Stomach (tissue), 8 donors: ENCODE measurements at regions not wholly inside any gene's neighbourhood (a gene's known extent, or its start where the extent isn't known, plus 50 kb on each side); places are given as distances from the start of the nearest gene placed in this dataset.
"Not testable (repeated sequence)": the region's sequence is repeated elsewhere in the genome, so short reads cannot be mapped to it uniquely, and the experiment has no call there.

Experiments
- DNase-seq, 2 donors: peaks; one replicate each; pipeline versions ENCODE4 v3.0.0 to v3.0.0-alpha.2; 2013 to 2019
- H3K27ac ChIP-seq, 5 donors: fragments of 200-600 bp in 4 of 5; sonication (generic) in 4 of 5; one replicate each; pipeline ENCODE4 v1.5.1; 2013 to 2019; ENCODE audit warnings: mild to moderate bottlenecking in 1 of 5, moderate library complexity in 1 of 5
- H3K27me3 ChIP-seq, 3 donors: fragments of 200-600 bp; sonication (generic); one replicate each; pipeline ENCODE4 v1.5.1; 2017 to 2019; ENCODE audit warnings: mixed run types in 1 of 3
- H3K36me3 ChIP-seq, 4 donors: fragments of 200-600 bp; sonication (generic); 1 replicate in 3 of 4; 2 replicates in 1 of 4; pipeline ENCODE4 v1.5.1; 2016 to 2019
- H3K4me1 ChIP-seq, 4 donors: fragments of 200-600 bp; sonication (generic); one replicate each; pipeline ENCODE4 v1.5.1; 2016 to 2019
- H3K4me3 ChIP-seq, 4 donors: fragments of 200-600 bp; sonication (generic) in 3 of 4; one replicate each; pipeline ENCODE4 v1.5.1; 2016 to 2019; ENCODE audit warnings: mild to moderate bottlenecking in 1 of 4
- H3K9me3 ChIP-seq, 4 donors: fragments of 200-600 bp; sonication (generic); one replicate each; pipeline ENCODE4 v1.5.1; 2016 to 2019
- EP300 ChIP-seq: sonication (generic); formaldehyde crosslinking; IDR thresholded peaks from one replicate; pipeline ENCODE4 v1.6.1; 2017; ENCODE audit warnings: antibody characterized with exemption
- POLR2A ChIP-seq, 4 donors: fragments of 450-650 bp; IDR thresholded peaks; one replicate each; pipeline ENCODE4 v1.6.1; 2016; ENCODE audit warnings: antibody characterized with exemption in 4 of 4, control low read depth in 2 of 4, mild to moderate bottlenecking in 1 of 4, moderate library complexity in 1 of 4
- POLR2AphosphoS5 ChIP-seq, 3 donors: sonication (generic); formaldehyde crosslinking; IDR thresholded peaks; one replicate each; pipeline ENCODE4 v1.6.1; 2016; ENCODE audit warnings: antibody characterized with exemption in 3 of 3
- WGBS, 5 donors: extraction: QIAGEN DNeasy Blood & Tissue Kit in 3 of 5; methylation state at CpG; one replicate each; pipeline versions ENCODE4 v1.1.5 to v1.1.7; 2013 to 2018; 5-methylcytosine and 5-hydroxymethylcytosine counted together
- intact Hi-C: fragments of 100-400 bp; cut with DNase I; formaldehyde crosslinking; loops from one replicate; pipeline ENCODE4 v1.15.1; 2023; ENCODE audit warnings: low total_unique reads
- TF ChIP-seq, protein P1 (sequence below), 7 experiments: fragments of 450-650 bp in 4 of 7; fragments of 200-600 bp in 3 of 7; sonication (generic) in 3 of 7; IDR thresholded peaks; one replicate each; pipeline ENCODE4 v1.5.1; 2016 to 2019; ENCODE audit warnings: antibody characterized with exemption in 7 of 7, control low read depth in 2 of 7, mild to moderate bottlenecking in 1 of 7
- donor health status: healthy with polysubstance abuse.
- donor health status: Bipolar disorder and iron deficiency.
- donor health status: healthy.

DNA sequence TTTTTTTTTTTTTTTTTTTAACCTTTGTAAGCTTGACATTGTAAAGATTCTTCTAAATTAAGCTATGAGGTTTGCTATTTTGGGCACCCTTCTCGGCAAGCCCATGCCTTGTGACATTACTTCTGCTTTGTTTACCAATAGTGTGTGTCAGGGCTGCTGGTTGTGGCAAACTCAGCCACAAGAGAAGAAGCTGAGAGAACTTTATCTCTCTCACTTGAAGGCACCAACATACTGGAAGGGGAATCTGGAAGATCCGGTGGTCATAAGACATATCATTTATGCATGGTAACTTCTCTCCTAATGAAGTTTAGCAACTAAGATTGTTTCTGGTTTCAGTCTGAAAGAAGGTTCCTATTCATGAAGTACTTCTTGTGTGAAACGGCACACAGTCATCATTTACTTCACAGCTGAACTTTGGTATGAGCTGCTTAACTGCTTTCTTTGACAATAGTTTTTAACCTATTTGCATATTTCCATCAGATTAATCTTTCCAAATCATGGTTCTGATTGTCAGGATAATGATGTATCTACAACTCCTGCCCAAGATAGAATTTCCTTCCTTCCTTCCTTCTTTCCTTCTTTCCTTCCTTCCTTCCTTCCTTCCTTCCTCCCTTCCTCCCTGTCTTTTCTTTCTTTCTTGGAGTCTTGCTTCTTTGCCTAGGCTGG is 189.3 kb downstream of the NFKBIZ start:
- Histone ChIP-seq H3K27ac (no peak overlapping the region), H3K36me3 (no peaks in the 10 kb centered on the region), H3K27me3 (no peaks in the 10 kb centered on the region), H3K9me3 (peaks cover 0 to 10% (median 5%) of the 10 kb centered on the region in 4 donors), H3K4me3 (no peak overlapping the region), H3K4me1 (no peaks in the 10 kb centered on the region)
- intact Hi-C loops: no loop called here
- DNase-seq: no peak
- WGBS, 5 donors: 64 to 85% (median 82%) methylated on average over 3 of the region's 3 CpGs
- TF ChIP-seq EP300 (no peak), POLR2AphosphoS5 (IDR thresholded peaks at IDR 0.05) (no peak), POLR2A (IDR thresholded peaks at IDR 0.05) (no peak)
- TF ChIP-seq, protein P1, sequence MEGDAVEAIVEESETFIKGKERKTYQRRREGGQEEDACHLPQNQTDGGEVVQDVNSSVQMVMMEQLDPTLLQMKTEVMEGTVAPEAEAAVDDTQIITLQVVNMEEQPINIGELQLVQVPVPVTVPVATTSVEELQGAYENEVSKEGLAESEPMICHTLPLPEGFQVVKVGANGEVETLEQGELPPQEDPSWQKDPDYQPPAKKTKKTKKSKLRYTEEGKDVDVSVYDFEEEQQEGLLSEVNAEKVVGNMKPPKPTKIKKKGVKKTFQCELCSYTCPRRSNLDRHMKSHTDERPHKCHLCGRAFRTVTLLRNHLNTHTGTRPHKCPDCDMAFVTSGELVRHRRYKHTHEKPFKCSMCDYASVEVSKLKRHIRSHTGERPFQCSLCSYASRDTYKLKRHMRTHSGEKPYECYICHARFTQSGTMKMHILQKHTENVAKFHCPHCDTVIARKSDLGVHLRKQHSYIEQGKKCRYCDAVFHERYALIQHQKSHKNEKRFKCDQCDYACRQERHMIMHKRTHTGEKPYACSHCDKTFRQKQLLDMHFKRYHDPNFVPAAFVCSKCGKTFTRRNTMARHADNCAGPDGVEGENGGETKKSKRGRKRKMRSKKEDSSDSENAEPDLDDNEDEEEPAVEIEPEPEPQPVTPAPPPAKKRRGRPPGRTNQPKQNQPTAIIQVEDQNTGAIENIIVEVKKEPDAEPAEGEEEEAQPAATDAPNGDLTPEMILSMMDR (IDR thresholded peaks at IDR 0.05): no peak

DNA sequence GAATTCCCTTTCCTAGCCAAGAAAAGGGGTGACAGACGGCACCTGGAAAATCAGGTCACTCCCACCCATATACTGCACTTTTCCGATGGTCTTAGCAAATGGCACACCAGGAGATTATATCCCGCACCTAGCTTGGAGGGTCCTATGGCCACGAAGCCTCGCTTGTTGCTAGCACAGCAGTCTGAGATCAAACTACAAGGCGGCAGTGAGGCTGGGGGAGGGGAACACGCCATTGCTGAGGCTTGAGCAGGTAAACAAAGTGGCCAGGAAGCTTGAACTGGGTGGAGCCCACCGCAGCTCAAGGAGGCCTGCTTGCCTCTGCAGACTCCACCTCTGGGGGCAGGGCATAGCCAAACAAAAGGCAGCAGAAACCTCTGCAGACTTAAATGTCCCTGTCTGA is 190.8 kb downstream of the NFKBIZ start:
- H3K27ac ChIP-seq, H3K4me3 ChIP-seq, H3K27me3 ChIP-seq, DNase-seq, intact Hi-C loops, H3K36me3 ChIP-seq, H3K4me1 ChIP-seq: not testable (repeated sequence)
- 88 to 95% (median 92%) methylated on average over 8 of the region's 8 CpGs for WGBS, 5 donors
- peaks cover 0 to 10% (median 5%) of the 10 kb centered on the region in 4 donors for H3K9me3 ChIP-seq

GRCh38 chr3:102053375-102053989 is 204.2 kb downstream of the NFKBIZ start:
- DNase-seq: no peak
- no peak overlapping the region for H3K4me3 ChIP-seq
- 31 to 69% (median 47%) methylated on average over 4 of the region's 4 CpGs for WGBS, 5 donors
- H3K27ac ChIP-seq: no peak overlapping the region
- H3K27me3 ChIP-seq: no peaks in the 10 kb centered on the region
- H3K4me1 ChIP-seq: no peaks in the 10 kb centered on the region
- H3K36me3 ChIP-seq: no peaks in the 10 kb centered on the region
- TF ChIP-seq, protein P1 (IDR thresholded peaks at IDR 0.05): no peak
- TF ChIP-seq POLR2AphosphoS5 (IDR thresholded peaks at IDR 0.05) (no peak), EP300 (no peak), POLR2A (IDR thresholded peaks at IDR 0.05) (no peak)
- intact Hi-C loops: no loop called here
- H3K9me3 ChIP-seq: peaks cover 0 to 7% (median 0%) of the 10 kb centered on the region in 4 donors

DNA sequence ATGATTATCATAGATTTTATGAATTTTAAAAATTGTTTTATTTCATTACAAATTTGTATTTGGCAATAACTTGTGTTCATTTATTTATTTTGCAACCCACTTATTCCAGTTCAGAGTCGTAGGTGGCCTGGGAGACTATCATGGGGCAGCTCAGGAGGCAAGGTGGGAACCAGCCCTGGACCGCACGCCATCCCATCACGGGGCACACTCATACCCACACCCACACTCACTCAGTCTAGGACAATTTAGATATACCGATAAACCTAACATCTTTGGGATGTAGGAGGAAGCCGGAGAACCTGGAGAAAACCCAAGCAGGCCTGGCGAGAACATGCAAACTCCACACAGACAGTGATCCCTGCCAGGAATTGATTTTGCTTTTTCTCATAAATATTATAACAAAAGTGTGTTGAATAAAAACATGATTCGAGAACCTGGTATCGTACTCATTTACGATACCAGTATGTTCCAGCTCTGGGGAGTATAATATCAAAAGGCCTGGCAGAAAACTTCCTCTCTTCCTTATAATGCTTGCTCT is 205.3 kb downstream of the NFKBIZ start:
- no peaks in the 10 kb centered on the region for H3K36me3 ChIP-seq
- H3K27ac ChIP-seq: no peak overlapping the region
- WGBS, 5 donors: 54 to 93% (median 77%) methylated on average over 10 of the region's 10 CpGs
- H3K27me3 ChIP-seq: no peaks in the 10 kb centered on the region
- H3K4me3 ChIP-seq: no peak overlapping the region
- peaks cover 0 to under 1% (median 0%) of the 10 kb centered on the region in 4 donors for H3K9me3 ChIP-seq
- H3K4me1 ChIP-seq: no peaks in the 10 kb centered on the region
- TF ChIP-seq EP300 (no peak), POLR2A (IDR thresholded peaks at IDR 0.05) (no peak), POLR2AphosphoS5 (IDR thresholded peaks at IDR 0.05) (no peak)
- TF ChIP-seq, protein P1 (IDR thresholded peaks at IDR 0.05): no peak
- DNase-seq: no peak
- intact Hi-C loops: no loop called here
